Body of pancreas (tissue), 4 donors: ENCODE measurements at regions not wholly inside any gene's neighbourhood (a gene's known extent, or its start where the extent isn't known, plus 50 kb on each side); places are given as distances from the start of the nearest gene placed in this dataset.

Experiments used
- CTCF ChIP-seq, 7 experiments: fragments of 450-650 bp in 4 of 7; fragments of 200-600 bp in 3 of 7; sonication (generic) in 3 of 7; IDR thresholded peaks; one replicate each; pipeline ENCODE4 v1.5.1; 2016 to 2019; ENCODE audit warnings: antibody characterized with exemption in 7 of 7
- POLR2A ChIP-seq, 3 donors: fragments of 450-650 bp; IDR thresholded peaks; one replicate each; pipeline ENCODE4 v1.6.1; 2016; ENCODE audit warnings: antibody characterized with exemption in 3 of 3, mild to moderate bottlenecking in 2 of 3

DNA sequence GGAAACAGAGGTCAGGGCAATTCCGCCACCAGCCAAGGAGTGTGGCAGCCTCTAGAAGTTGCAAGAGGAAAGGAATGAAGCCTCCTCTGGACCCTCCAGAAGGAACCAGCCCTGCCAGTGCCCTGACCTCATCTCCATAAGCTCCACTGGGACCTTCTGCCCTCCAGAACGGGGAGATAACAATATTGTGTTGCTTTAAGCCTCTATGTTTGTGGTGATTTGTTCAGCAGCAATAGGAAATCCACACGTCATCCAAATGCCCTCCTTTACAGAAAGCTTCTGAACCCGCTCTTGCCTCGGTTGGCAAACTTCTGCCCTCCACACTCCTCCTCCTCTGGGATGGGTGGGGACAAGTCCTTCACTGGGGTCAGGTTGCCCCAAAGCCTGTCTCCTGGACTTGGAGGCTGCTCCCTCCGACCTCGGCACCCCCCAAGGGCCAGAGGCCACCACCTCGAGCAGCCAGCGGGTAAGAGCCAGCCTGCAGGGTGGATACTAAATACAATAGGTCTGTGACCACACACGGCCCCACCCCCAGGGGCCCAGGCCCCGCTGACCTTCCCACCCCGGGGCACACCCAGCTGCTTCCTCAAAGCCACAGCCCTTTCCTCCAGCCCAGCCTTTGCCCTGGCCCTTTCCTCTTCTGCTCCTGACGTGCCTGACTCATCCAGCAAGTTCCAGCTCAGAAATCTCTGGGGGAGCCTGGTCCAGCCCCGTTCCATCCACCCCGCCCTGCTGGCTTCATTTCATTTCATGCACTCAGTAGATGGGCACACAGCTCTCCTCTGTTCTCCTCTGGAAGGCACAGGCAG is 58.7 kb upstream of the NCOR2 start:
- TF ChIP-seq CTCF (IDR thresholded peaks at IDR 0.05) (no peak), POLR2A (IDR thresholded peaks at IDR 0.05) (no peak)
